Epithelial cell of esophagus (primary cell): ENCODE measurements at regions not wholly inside any gene's neighbourhood (a gene's known extent, or its start where the extent isn't known, plus 50 kb on each side); places are given as distances from the start of the nearest gene placed in this dataset.

Source experiments
- DNase-seq: peaks from one replicate; pipeline ENCODE4 v3.0.0; 2010; ENCODE audit warnings: low read depth
- H3K4me3 ChIP-seq: 2 replicates; pipeline ENCODE4 v1.5.1; 2011; ENCODE audit warnings: mild to moderate bottlenecking, low read length, control low read depth
- TF ChIP-seq, protein P1 (sequence below): IDR thresholded peaks from 2 replicates; pipeline ENCODE4 v1.5.1; 2011; ENCODE audit warnings: low read depth, mild to moderate bottlenecking, low read length, control low read depth, inconsistent platforms; ENCODE audit not compliant: insufficient read depth; ENCODE audit errors: missing control alignments

DNA sequence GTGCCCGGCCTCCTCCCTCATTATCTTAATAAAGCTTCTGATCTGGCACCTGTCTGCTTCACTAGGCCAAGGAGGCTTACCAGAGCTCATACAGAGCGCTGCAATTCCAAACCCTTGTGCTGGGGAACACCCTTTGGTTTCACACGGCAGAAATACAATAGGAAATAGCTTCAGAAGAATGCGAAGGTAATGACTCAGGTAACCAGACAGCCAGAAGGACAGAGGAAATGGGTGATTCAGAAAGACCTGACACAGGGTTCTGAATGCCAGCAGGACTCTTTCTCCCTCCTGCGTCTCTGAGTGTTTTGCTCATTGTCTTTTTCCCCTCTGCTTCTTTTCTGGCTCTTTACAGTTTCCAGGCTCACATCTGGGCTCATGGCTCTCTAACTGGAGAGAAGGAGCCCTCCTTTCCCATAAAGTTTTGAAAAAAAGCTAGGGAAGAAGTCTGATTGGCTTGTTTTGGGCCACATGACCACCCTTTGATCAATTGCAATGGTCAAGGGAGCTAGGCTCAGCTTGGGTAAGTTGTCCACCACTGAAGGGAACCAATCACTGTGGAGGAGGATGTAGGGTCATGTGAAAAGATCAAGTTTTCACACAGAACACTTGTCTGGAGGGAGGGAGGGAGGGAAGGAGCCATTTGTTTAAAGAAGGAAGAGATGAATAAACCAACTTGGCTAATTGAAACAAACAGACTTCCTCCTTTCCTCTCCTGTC lies 90.5 kb upstream of the UPP2 start:
- no peak overlapping the region for H3K4me3 ChIP-seq
- peak; percentile 97 for DNase-seq
- TF ChIP-seq, protein P1, sequence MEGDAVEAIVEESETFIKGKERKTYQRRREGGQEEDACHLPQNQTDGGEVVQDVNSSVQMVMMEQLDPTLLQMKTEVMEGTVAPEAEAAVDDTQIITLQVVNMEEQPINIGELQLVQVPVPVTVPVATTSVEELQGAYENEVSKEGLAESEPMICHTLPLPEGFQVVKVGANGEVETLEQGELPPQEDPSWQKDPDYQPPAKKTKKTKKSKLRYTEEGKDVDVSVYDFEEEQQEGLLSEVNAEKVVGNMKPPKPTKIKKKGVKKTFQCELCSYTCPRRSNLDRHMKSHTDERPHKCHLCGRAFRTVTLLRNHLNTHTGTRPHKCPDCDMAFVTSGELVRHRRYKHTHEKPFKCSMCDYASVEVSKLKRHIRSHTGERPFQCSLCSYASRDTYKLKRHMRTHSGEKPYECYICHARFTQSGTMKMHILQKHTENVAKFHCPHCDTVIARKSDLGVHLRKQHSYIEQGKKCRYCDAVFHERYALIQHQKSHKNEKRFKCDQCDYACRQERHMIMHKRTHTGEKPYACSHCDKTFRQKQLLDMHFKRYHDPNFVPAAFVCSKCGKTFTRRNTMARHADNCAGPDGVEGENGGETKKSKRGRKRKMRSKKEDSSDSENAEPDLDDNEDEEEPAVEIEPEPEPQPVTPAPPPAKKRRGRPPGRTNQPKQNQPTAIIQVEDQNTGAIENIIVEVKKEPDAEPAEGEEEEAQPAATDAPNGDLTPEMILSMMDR, result peak; percentile 3

DNA sequence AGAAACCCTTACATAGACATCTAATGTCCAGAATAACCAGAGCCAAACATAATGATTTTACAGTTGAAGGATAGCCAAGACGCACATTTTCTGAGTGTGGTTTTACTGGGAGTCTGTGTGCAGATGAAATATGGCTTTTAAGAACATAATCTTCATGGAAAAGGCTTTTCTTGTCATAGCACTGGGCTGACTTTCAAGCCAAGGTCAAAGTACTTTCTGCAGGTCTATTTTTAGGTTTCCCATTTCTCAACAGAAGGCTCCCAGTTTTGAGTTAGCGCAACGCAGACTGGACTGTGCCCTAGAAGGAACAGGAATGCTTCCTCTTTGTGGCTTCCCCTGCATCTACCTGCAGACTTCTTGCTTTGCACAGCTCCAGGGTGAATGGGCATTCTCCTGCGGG lies 92.3 kb upstream of the UPP2 start:
- no peak for DNase-seq
- H3K4me3 ChIP-seq, result no peak overlapping the region
- TF ChIP-seq, protein P1, result no peak

DNA sequence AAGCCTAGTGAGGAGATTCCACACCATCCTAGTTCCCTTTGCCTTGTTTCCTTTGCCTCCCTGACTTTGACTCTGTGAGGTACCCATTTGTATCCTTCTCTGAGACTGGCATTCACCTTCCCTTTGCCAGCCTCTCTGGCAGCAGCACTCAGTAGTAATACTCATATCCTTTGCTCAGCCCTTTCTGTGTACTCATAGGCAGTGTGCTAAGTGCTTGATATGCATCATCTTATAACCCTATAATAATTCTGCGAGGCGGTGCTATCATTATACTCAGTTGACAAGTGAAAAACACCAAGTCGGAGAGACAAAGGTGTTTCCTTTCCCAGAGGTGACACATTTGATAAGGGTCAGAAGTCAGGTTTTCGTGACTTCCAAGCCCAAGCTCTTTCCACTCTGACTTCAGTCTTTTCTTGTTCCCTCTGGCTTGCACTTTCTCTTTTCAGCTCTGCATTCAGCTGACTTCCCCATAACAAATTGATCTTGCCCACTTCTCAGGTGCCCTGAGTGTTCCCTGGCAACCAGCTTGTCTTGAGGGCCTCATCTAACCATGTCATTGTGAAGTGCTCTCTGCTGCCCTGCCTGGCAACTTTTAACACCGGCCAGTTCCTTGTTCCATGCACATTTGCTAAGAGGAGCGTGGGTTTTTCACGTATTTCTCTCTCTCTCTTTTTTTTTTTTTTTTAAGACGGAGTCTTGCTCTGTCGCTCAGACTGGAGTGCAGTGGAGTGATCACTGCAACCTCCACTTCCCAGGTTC lies 94.5 kb upstream of the UPP2 start:
- TF ChIP-seq, protein P1, result no peak
- no peak overlapping the region for H3K4me3 ChIP-seq
- no peak for DNase-seq

DNA sequence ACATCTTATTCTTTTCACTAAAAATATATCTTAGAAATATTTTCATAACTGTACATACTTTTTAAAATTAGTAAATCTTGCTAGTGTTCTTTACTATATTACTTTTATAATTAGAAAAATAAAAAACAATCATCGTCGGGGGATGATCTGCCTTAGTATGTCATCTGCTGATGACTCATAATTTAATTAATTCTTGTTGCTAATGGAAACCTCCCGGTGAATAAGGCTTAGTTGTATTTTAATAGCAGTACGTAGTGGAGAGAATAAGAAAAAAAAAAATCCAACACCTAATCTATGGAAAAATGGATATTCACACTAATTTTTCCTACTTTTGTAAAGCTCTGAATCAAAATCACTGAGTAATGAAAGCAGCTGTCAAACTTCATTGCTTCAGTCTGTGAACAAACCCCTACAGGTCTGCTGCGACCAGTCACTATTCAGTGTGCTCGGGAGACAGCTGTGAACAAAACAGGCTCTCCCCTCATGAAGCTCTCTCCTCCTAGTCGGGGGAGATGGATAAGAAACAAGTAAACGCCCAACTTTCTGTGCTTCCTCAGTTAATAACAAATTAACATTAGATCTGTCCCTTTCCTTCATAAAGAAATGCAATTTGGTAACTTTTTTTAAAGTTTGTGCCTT lies 97.4 kb upstream of the UPP2 start:
- H3K4me3 ChIP-seq, result no peak overlapping the region
- TF ChIP-seq, protein P1, result no peak
- DNase-seq, result peak; percentile 38

DNA sequence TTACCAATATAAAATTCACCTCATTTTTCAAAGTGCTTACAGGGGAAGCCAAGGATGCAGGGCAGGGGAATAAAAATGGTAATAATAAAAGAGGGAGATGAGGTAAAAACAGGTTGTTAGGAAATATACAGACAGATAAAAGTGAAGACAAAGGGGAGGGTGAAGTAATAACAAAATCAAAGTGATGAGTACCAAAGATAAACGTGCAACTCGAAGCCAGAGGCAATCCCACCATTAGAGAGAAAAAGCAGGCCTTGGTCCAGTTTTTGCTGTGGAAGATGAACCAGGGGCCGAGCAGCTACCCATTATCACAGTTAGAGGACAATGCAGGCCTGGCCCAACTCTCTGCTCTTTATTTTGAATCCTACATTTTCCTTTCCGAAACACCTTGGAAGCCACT lies 99.6 kb upstream of the UPP2 start:
- TF ChIP-seq, protein P1, result no peak
- no peak overlapping the region for H3K4me3 ChIP-seq
- DNase-seq, result no peak

DNA sequence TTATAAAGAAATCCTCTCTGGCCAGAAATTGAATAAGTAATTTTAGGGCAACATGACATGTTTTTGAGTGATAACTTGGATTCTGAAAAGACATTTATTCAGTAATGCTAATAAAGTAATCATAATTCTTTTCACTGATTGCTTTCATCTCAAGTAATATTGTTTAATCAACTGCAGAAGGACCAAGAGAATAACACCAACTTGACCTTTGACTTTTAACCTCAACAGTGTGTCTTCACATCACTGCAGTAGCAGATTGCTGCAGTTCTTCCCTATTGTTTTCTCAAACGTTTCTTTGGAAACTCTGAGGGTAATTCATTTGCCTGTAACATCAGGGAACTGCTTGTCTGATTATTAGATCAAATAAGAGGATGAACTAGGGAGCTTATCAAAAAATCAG lies 104.9 kb upstream of the UPP2 start:
- DNase-seq, result no peak
- H3K4me3 ChIP-seq, result no peak overlapping the region
- TF ChIP-seq, protein P1, result no peak
